GM13976 (cell line): ENCODE measurements at regions not wholly inside any gene's neighbourhood (a gene's known extent, or its start where the extent isn't known, plus 50 kb on each side); places are given as distances from the start of the nearest gene placed in this dataset.
"Not testable (repeated sequence)": the region's sequence is repeated elsewhere in the genome, so short reads cannot be mapped to it uniquely, and the experiment has no call there.

Source experiments
- DNase-seq: peaks from one replicate; pipeline ENCODE4 v3.0.0; 2012; ENCODE audit warnings: low spot score
- CTCF ChIP-seq: IDR thresholded peaks from 2 replicates; pipeline ENCODE4 v1.5.1; 2012; ENCODE audit warnings: borderline replicate concordance, mild to moderate bottlenecking; ENCODE audit not compliant: insufficient read depth; ENCODE audit errors: extremely low read depth, missing control alignments, control extremely low read depth
- in situ Hi-C: fragments of 300-500 bp; cut with MboI; formaldehyde crosslinking; loops from one replicate; pipeline ENCODE4 v1.12.0; 2022; ENCODE audit warnings: low sequenced_read_pairs, mixed read lengths, inconsistent platforms; ENCODE audit not compliant: unreplicated experiment

- in situ Hi-C loops: no loop called here
- DNase-seq: no peak
- TF ChIP-seq CTCF: no peak
Measured at GRCh38 chr3:187808527-187808895, 63.2 kb upstream of the BCL6 start.

DNA sequence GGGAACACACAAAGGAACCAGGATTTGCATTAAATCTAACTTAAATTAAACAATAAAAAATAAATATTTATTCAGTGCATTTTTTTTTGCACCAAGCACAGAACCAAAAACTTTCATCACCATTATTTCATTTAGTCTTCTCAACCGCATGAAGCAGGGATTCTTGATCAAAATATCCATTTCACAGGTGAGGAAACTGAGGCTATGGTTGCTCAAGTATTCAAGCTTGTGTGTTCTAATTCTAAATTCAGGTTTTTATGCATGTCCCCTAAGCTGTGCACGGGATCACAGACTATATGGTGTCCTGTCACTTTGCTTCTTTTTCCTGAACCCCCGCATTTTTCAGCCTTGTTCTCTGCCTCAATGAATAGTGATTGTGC is 64.3 kb upstream of the BCL6 start:
- in situ Hi-C loops: no loop called here
- DNase-seq: no peak
- no peak for TF ChIP-seq CTCF

- in situ Hi-C loops: no loop called here
- no peak for TF ChIP-seq CTCF
- DNase-seq: no peak
Measured at GRCh38 chr3:187810021-187810446, 64.8 kb upstream of the BCL6 start.

GRCh38 chr3:187811585-187812250 is 66.5 kb upstream of the BCL6 start:
- in situ Hi-C loops: no loop called here
- no peak for TF ChIP-seq CTCF
- DNase-seq: no peak

DNA sequence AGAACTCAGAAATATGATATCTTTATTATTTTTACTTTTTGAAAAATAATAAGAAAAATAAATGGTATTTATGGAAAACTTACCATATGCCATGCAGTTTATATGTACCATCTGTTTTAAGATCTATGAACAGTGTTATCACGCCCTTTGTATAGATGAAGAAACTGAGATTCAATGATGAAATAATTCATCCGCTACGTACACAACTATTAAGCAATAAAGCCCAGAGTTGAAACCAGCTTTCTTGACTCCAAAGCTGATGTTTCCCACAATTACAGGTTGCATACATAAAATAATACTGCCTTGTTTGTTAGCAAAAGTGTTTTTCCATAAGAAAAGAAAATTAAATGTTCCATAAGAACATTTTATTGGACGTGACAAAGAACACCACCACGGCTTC is 67.2 kb upstream of the BCL6 start:
- no peak for DNase-seq
- in situ Hi-C loops: no loop called here
- TF ChIP-seq CTCF: no peak

DNA sequence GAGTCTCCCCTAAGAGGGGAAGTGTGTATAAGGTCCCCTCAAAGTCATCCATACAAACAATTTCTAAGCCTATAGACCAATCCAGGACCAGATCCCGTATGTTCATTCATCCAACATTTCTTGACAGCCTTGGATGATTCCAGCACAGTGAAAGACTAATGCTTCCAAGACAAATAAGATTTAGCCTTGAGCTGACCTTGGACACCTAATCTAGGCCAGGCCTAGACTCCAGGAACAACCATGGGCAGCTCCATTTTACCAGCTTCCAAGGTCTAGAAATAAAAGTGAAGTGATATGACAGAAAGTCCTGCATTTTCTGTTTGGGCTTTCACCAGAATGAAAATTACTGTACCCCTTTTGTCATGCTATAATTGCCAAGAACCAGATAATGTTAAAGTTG is 67.9 kb upstream of the BCL6 start:
- in situ Hi-C loops: no loop called here
- no peak for TF ChIP-seq CTCF
- DNase-seq: no peak

- DNase-seq, in situ Hi-C loops: not testable (repeated sequence)
Measured at GRCh38 chr3:187817766-187818165, 72.5 kb upstream of the BCL6 start.
